ENCODE measurements at regions not wholly inside any gene's neighbourhood (a gene's known extent, or its start where the extent isn't known, plus 50 kb on each side); places are given as distances from the start of the nearest gene placed in this dataset.

DNA sequence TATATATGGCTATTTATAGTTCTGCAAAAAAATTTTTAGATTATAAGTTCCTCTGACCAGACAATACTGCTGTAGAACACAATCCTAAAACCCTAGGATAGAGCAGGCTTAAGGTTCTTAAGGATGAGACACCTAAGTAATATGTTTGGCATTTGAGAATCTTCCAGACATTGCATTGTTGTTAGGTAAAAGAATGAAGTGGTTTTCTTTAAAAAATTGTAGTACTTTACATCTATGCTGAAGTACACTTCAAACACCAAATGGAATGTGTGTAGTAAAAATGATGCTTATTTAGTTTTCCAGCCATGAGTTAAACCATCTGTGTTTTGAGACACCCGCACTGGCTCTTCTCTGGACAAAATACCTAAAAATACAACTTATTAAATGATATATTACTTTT lies 857.7 kb downstream of the OTOL1 start:
- Mint-ChIP-seq H3K4me3 (ENCODE audit: unreplicated experiment) (no peak overlapping the region), H3K9me3 (ENCODE audit: unreplicated experiment) (no peaks in the 10 kb centered on the region), H3K36me3 (ENCODE audit: insufficient read depth, unreplicated experiment) (no peaks in the 10 kb centered on the region), H3K27ac (ENCODE audit: unreplicated experiment) (no peak overlapping the region), H3K4me1 (ENCODE audit: low read depth, unreplicated experiment) (no peaks in the 10 kb centered on the region), H3K27me3 (ENCODE audit: insufficient read depth, unreplicated experiment) (peaks cover 3% of the 10 kb centered on the region)
- Histone ChIP-seq H3K9me3 (no peaks in the 10 kb centered on the region), H3K36me3 (ENCODE audit: control insufficient read depth, insufficient read depth, low read length) (no peaks in the 10 kb centered on the region), H3K27me3 (replicated peaks; ENCODE audit: control insufficient read depth, insufficient read depth, low read length) (no peaks in the 10 kb centered on the region), H3K4me3 (ENCODE audit: low read depth, low read length) (no peak overlapping the region), H3K4me1 (no peaks in the 10 kb centered on the region)
- TF ChIP-seq, protein P1, sequence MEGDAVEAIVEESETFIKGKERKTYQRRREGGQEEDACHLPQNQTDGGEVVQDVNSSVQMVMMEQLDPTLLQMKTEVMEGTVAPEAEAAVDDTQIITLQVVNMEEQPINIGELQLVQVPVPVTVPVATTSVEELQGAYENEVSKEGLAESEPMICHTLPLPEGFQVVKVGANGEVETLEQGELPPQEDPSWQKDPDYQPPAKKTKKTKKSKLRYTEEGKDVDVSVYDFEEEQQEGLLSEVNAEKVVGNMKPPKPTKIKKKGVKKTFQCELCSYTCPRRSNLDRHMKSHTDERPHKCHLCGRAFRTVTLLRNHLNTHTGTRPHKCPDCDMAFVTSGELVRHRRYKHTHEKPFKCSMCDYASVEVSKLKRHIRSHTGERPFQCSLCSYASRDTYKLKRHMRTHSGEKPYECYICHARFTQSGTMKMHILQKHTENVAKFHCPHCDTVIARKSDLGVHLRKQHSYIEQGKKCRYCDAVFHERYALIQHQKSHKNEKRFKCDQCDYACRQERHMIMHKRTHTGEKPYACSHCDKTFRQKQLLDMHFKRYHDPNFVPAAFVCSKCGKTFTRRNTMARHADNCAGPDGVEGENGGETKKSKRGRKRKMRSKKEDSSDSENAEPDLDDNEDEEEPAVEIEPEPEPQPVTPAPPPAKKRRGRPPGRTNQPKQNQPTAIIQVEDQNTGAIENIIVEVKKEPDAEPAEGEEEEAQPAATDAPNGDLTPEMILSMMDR (IDR thresholded peaks at IDR 0.05; ENCODE audit: insufficient read depth in 1 of 2, low read depth in 1 of 2, low read length in 1 of 2, severe bottlenecking in 1 of 2, unreplicated experiment in 1 of 2): no peak
- CTCF ChIA-PET: no interaction called here
- no TSS peak for BruUV-seq (replicated peaks)
- no peak for DNase-seq
- intact Hi-C loops (cut with micrococcal nuclease; ENCODE audit: unreplicated experiment): no loop called here
- POLR2A ChIA-PET: no interaction called here

GRCh38 chr3:162365066-162365719 lies 868.6 kb downstream of the OTOL1 start:
- Mint-ChIP-seq H3K27ac (ENCODE audit: unreplicated experiment) (no peak overlapping the region), H3K36me3 (ENCODE audit: insufficient read depth, unreplicated experiment) (no peaks in the 10 kb centered on the region), H3K4me3 (ENCODE audit: unreplicated experiment) (no peak overlapping the region), H3K9me3 (ENCODE audit: unreplicated experiment) (no peaks in the 10 kb centered on the region), H3K27me3 (ENCODE audit: insufficient read depth, unreplicated experiment) (no peaks in the 10 kb centered on the region), H3K4me1 (ENCODE audit: low read depth, unreplicated experiment) (no peaks in the 10 kb centered on the region)
- no peak overlapping the region for H3K4me3 ChIP-seq (ENCODE audit: low read depth, low read length)
- H3K4me1 ChIP-seq: no peaks in the 10 kb centered on the region
- POLR2A ChIA-PET: no interaction called here
- H3K9me3 ChIP-seq: no peaks in the 10 kb centered on the region
- DNase-seq: no peak
- CTCF ChIA-PET: no interaction called here
- no peaks in the 10 kb centered on the region for H3K36me3 ChIP-seq (ENCODE audit: control insufficient read depth, insufficient read depth, low read length)
- intact Hi-C loops (cut with micrococcal nuclease; ENCODE audit: unreplicated experiment): no loop called here
- TF ChIP-seq, protein P1 (IDR thresholded peaks at IDR 0.05; ENCODE audit: insufficient read depth in 1 of 2, low read depth in 1 of 2, low read length in 1 of 2, severe bottlenecking in 1 of 2, unreplicated experiment in 1 of 2): no peak
- BruUV-seq (replicated peaks): no TSS peak
- H3K27me3 ChIP-seq (replicated peaks; ENCODE audit: control insufficient read depth, insufficient read depth, low read length): no peaks in the 10 kb centered on the region

DNA sequence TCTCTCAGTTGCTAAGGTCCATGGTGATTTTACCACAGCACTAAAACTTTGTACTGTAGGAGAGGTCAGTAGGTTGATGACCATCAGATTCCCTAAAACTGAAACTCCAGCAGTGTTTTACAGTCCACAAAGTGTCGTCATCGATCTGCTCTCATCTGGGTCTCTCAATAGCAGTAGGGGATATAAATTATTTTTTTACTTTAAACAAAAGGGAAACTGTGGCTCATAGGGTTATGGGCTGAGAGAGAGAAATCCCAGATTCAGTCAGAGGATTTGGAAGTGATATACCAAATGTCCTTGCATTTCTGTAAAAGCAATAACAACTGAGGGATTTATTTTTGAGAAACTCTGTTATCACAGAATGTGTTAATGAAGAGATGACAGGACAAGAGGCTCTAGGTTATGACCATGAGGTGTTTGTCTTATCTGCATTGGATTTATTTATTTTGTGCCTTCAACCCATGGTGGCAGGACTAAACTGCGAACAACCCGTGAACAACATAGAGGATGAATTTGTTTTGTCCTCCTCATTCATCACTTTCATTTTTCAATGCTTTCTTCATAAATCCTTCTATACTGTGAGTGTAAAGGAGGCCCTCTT lies 869.7 kb downstream of the OTOL1 start:
- ChIA-PET CTCF (no interaction called here), POLR2A (no interaction called here)
- BruUV-seq (replicated peaks): no TSS peak
- H3K9me3 Mint-ChIP-seq (ENCODE audit: unreplicated experiment): no peaks in the 10 kb centered on the region
- H3K27me3 Mint-ChIP-seq (ENCODE audit: insufficient read depth, unreplicated experiment): no peaks in the 10 kb centered on the region
- no peaks in the 10 kb centered on the region for H3K36me3 Mint-ChIP-seq (ENCODE audit: insufficient read depth, unreplicated experiment)
- Histone ChIP-seq H3K9me3 (no peaks in the 10 kb centered on the region), H3K36me3 (ENCODE audit: control insufficient read depth, insufficient read depth, low read length) (no peaks in the 10 kb centered on the region), H3K4me3 (ENCODE audit: low read depth, low read length) (no peak overlapping the region), H3K4me1 (no peaks in the 10 kb centered on the region), H3K27me3 (replicated peaks; ENCODE audit: control insufficient read depth, insufficient read depth, low read length) (no peaks in the 10 kb centered on the region)
- intact Hi-C loops (cut with micrococcal nuclease; ENCODE audit: unreplicated experiment): no loop called here
- H3K27ac Mint-ChIP-seq (ENCODE audit: unreplicated experiment): no peak overlapping the region
- no peaks in the 10 kb centered on the region for H3K4me1 Mint-ChIP-seq (ENCODE audit: low read depth, unreplicated experiment)
- TF ChIP-seq, protein P1 (IDR thresholded peaks at IDR 0.05; ENCODE audit: insufficient read depth in 1 of 2, low read depth in 1 of 2, low read length in 1 of 2, severe bottlenecking in 1 of 2, unreplicated experiment in 1 of 2): no peak
- DNase-seq: no peak
- H3K4me3 Mint-ChIP-seq (ENCODE audit: unreplicated experiment): no peak overlapping the region
